ENCODE measurements at regions not wholly inside any gene's neighbourhood (a gene's known extent, or its start where the extent isn't known, plus 50 kb on each side); places are given as distances from the start of the nearest gene placed in this dataset.

- H3K27ac ChIP-seq (ENCODE audit: low read length): no peak overlapping the region
- WGBS: 74% methylated on average over 12 of the region's 12 CpGs
- intact Hi-C loops (cut with DNase I): no loop called here
- no peaks in the 10 kb centered on the region for H3K9me3 ChIP-seq (ENCODE audit: control insufficient read depth, low read length)
- no peak for DNase-seq
- H3K27me3 ChIP-seq (ENCODE audit: control insufficient read depth, insufficient read depth): no peaks in the 10 kb centered on the region
- H3K4me3 ChIP-seq (ENCODE audit: low read length): no peak overlapping the region
- no peaks in the 10 kb centered on the region for H3K4me1 ChIP-seq (ENCODE audit: control insufficient read depth, insufficient read depth, low read length)
- ATAC-seq: no peak
These were observed 73.2 kb downstream of the MTNR1A start for GRCh38 chr4:186481998-186482790.

GRCh38 chr4:186475202-186475601, 80.2 kb downstream of the MTNR1A start:
- no peaks in the 10 kb centered on the region for H3K4me1 ChIP-seq (ENCODE audit: control insufficient read depth, insufficient read depth, low read length)
- H3K27me3 ChIP-seq (ENCODE audit: control insufficient read depth, insufficient read depth): no peaks in the 10 kb centered on the region
- no peak overlapping the region for H3K4me3 ChIP-seq (ENCODE audit: low read length)
- intact Hi-C loops (cut with DNase I): no loop called here
- no peak for DNase-seq
- no peak for ATAC-seq
- WGBS: 61% methylated on average over 1 of the region's 1 CpG
- no peaks in the 10 kb centered on the region for H3K9me3 ChIP-seq (ENCODE audit: control insufficient read depth, low read length)
- H3K27ac ChIP-seq (ENCODE audit: low read length): no peak overlapping the region

DNA sequence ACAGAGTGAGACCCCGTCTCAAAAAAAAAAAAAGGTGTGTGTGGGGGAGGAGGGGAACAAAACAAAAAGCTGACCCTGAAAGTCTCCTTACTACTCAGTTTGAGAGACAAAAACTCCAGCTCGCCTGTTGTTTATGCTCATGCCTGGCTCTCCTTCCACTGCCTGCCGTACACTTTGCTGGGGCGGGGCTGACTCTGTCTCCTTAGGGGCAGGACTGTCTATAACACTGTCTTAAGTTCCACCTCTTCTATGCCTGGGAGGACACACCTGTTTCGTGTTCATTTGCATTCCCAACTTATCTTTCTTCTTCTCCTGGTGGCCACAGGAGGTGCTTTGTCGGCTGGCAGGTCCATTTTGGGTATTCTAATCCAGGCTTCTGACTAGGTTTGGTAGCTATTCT, 81.4 kb downstream of the MTNR1A start:
- Histone ChIP-seq H3K4me3 (ENCODE audit: low read length) (no peak overlapping the region), H3K27ac (ENCODE audit: low read length) (no peak overlapping the region), H3K27me3 (ENCODE audit: control insufficient read depth, insufficient read depth) (no peaks in the 10 kb centered on the region), H3K4me1 (ENCODE audit: control insufficient read depth, insufficient read depth, low read length) (no peaks in the 10 kb centered on the region), H3K9me3 (ENCODE audit: control insufficient read depth, low read length) (no peaks in the 10 kb centered on the region)
- WGBS: 46% methylated on average over 6 of the region's 6 CpGs
- DNase-seq: no peak
- no peak for ATAC-seq
- intact Hi-C loops (cut with DNase I): loop anchor here in 2 of 4 donors (5.0 kb wide), 1 partner anchor 113 kb away; no protein-coding TSS in a partner anchor

DNA sequence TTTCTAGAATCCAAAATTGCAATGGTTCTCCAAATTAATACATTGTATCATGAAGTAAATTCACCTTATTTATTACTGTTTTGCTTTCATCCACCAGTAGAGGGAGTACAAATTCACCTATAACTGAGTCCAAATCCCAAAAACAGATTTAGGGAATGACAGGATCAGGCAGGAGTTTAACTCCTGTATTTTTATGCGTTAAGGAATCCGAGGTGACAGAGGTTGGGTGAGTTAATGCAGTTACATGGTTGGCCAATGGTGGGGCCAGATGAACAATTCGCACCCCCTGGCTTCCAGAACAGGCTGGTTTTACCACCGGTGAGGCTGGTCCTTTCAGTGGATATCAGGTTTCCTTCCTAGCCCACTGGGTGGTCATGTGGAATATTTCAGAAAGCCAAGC, 82.4 kb downstream of the MTNR1A start:
- Histone ChIP-seq H3K27ac (ENCODE audit: low read length) (no peak overlapping the region), H3K4me1 (ENCODE audit: control insufficient read depth, insufficient read depth, low read length) (no peaks in the 10 kb centered on the region), H3K27me3 (ENCODE audit: control insufficient read depth, insufficient read depth) (no peaks in the 10 kb centered on the region), H3K4me3 (ENCODE audit: low read length) (no peak overlapping the region), H3K9me3 (ENCODE audit: control insufficient read depth, low read length) (no peaks in the 10 kb centered on the region)
- intact Hi-C loops (cut with DNase I): loop anchor here in 2 of 4 donors (5.0 kb wide), 1 partner anchor 114 kb away; no protein-coding TSS in a partner anchor
- ATAC-seq: no peak
- no peak for DNase-seq
- WGBS: 6% methylated on average over 4 of the region's 4 CpGs

DNA sequence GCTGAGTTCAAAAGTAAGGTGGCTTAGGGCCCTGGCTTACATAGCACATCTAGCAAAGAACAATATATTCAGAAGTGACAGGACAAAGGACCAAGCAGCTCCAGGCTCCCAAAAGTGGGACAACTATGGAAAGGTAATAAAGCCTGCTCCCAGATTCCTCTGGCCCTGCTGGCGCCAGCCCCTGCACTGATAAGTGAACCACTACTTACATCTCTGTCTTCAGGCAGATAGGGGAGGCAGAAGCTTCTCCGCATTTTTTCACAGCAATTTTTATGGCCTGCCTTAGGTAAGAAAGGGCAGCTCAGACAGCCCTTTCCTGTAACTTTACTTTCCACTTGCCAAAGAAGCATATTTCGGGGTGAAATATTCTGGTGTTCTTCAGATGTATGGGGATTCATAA, 83.9 kb downstream of the MTNR1A start:
- WGBS: 60% methylated on average over 3 of the region's 3 CpGs

GRCh38 chr4:186458050-186458449, 97.3 kb downstream of the MTNR1A start:
- ATAC-seq (no peak), DNase-seq (no peak)
- WGBS: 86% methylated on average over 5 of the region's 5 CpGs
- Histone ChIP-seq H3K4me1 (ENCODE audit: control insufficient read depth, insufficient read depth, low read length) (no peaks in the 10 kb centered on the region), H3K9me3 (ENCODE audit: control insufficient read depth, low read length) (no peaks in the 10 kb centered on the region), H3K4me3 (ENCODE audit: low read length) (no peak overlapping the region), H3K27me3 (ENCODE audit: control insufficient read depth, insufficient read depth) (no peaks in the 10 kb centered on the region), H3K27ac (ENCODE audit: low read length) (no peak overlapping the region)
- intact Hi-C loops (cut with DNase I): no loop called here

More for the DNA sequence above, 83.9 kb downstream of the MTNR1A start:
- ATAC-seq: no peak
- H3K4me1 ChIP-seq (ENCODE audit: control insufficient read depth, insufficient read depth, low read length): no peaks in the 10 kb centered on the region
- intact Hi-C loops (cut with DNase I): loop anchor here in 2 of 4 donors (5.0 kb wide), 1 partner anchor 116 kb away; no protein-coding TSS in a partner anchor
- H3K4me3 ChIP-seq (ENCODE audit: low read length): no peak overlapping the region
- H3K27me3 ChIP-seq (ENCODE audit: control insufficient read depth, insufficient read depth): no peaks in the 10 kb centered on the region
- no peak for DNase-seq
- H3K9me3 ChIP-seq (ENCODE audit: control insufficient read depth, low read length): no peaks in the 10 kb centered on the region
- H3K27ac ChIP-seq (ENCODE audit: low read length): no peak overlapping the region

DNA sequence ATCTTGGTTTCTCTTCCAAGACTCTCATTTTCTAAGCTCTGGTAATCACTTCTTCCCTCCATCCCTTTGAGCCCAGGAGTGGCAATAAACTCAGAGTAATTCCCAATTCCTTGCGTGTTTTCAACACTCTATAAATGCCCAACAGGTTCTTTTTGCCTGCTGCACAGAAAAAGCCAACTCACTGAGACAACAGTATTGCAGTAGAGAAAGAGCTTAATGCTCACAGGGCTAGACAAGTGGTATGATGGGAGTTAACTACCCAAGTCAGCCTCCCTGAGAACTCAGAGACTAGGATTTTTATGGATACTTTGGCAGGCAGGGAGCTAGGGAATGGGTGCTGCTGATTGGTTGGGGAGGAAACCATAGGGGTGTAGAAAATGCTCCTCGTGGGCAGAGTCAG, 103.4 kb downstream of the MTNR1A start:
- peaks cover 6% of the 10 kb centered on the region for H3K9me3 ChIP-seq (ENCODE audit: control insufficient read depth, low read length)
- DNase-seq (no peak), ATAC-seq (no peak)
- H3K27me3 ChIP-seq (ENCODE audit: control insufficient read depth, insufficient read depth): no peaks in the 10 kb centered on the region
- H3K4me3 ChIP-seq (ENCODE audit: low read length): no peak overlapping the region
- no peaks in the 10 kb centered on the region for H3K4me1 ChIP-seq (ENCODE audit: control insufficient read depth, insufficient read depth, low read length)
- 72% methylated on average over 2 of the region's 2 CpGs for WGBS
- H3K27ac ChIP-seq (ENCODE audit: low read length): no peak overlapping the region
- intact Hi-C loops (cut with DNase I): no loop called here

DNA sequence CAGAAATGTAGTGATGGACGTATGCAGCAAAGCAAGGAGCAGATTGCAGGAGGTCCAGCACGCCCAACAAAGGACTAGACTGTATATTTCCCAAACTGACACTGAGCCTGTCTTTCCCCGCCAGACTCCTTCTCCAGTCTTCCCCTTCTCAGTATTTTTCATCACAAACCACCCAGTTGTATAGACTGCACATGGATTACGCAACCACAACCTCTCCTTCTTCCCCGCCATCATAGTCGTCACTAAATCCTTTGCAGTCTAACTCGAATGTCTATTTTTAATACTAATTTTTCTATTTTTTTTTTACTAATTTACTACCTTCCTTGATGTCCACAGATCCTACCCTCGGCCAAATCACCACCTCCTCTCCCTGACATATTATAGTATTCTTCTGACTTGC, 105.4 kb downstream of the MTNR1A start:
- ATAC-seq: no peak
- no peaks in the 10 kb centered on the region for H3K4me1 ChIP-seq (ENCODE audit: control insufficient read depth, insufficient read depth, low read length)

GRCh38 chr4:186445040-186445439, 110.3 kb downstream of the MTNR1A start:
- Histone ChIP-seq H3K27me3 (ENCODE audit: control insufficient read depth, insufficient read depth) (no peaks in the 10 kb centered on the region), H3K9me3 (ENCODE audit: control insufficient read depth, low read length) (no peaks in the 10 kb centered on the region), H3K4me3 (ENCODE audit: low read length) (no peak overlapping the region), H3K27ac (ENCODE audit: low read length) (no peak overlapping the region), H3K4me1 (ENCODE audit: control insufficient read depth, insufficient read depth, low read length) (no peaks in the 10 kb centered on the region)
- 71% methylated on average over 5 of the region's 5 CpGs for WGBS
- ATAC-seq (no peak), DNase-seq (no peak)
- intact Hi-C loops (cut with DNase I): no loop called here

More for the DNA sequence above, 105.4 kb downstream of the MTNR1A start:
- no peak overlapping the region for H3K27ac ChIP-seq (ENCODE audit: low read length)
- no peaks in the 10 kb centered on the region for H3K27me3 ChIP-seq (ENCODE audit: control insufficient read depth, insufficient read depth)
- intact Hi-C loops (cut with DNase I): no loop called here
- 81% methylated on average over 8 of the region's 8 CpGs for WGBS
- H3K9me3 ChIP-seq (ENCODE audit: control insufficient read depth, low read length): peaks cover 6% of the 10 kb centered on the region
- no peak for DNase-seq
- no peak overlapping the region for H3K4me3 ChIP-seq (ENCODE audit: low read length)

DNA sequence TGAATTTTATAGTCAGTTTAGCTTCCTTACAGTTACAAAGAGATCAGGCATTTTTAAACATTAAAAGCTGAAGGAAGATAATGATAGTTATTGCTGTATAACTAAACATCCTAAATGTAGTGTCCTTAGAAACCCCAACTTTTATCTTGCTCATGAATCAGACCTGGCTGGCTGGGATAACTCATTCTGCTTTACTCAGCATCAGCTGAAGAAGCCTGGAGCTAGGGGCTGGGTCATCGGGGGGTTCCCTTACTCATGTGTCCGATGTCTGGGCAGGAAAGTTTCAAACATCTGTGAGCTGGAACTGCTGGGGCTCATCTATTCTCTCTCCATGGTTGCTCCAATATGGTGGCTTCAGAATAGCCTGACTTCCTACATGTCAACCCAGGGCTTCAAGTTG, 113.9 kb downstream of the MTNR1A start:
- DNase-seq (no peak), ATAC-seq (no peak)
- no peak overlapping the region for H3K27ac ChIP-seq (ENCODE audit: low read length)
- intact Hi-C loops (cut with DNase I): no loop called here
- H3K4me3 ChIP-seq (ENCODE audit: low read length): no peak overlapping the region
- 87% methylated on average over 2 of the region's 2 CpGs for WGBS
- H3K4me1 ChIP-seq (ENCODE audit: control insufficient read depth, insufficient read depth, low read length): no peaks in the 10 kb centered on the region
- H3K9me3 ChIP-seq (ENCODE audit: control insufficient read depth, low read length): no peaks in the 10 kb centered on the region
- no peaks in the 10 kb centered on the region for H3K27me3 ChIP-seq (ENCODE audit: control insufficient read depth, insufficient read depth)

- no peak overlapping the region for H3K27ac ChIP-seq (ENCODE audit: low read length)
- 88% methylated on average over 13 of the region's 13 CpGs for WGBS
- DNase-seq (no peak), ATAC-seq (no peak)
- no peaks in the 10 kb centered on the region for H3K9me3 ChIP-seq (ENCODE audit: control insufficient read depth, low read length)
- intact Hi-C loops (cut with DNase I): no loop called here
- no peaks in the 10 kb centered on the region for H3K4me1 ChIP-seq (ENCODE audit: control insufficient read depth, insufficient read depth, low read length)
- no peak overlapping the region for H3K4me3 ChIP-seq (ENCODE audit: low read length)
- H3K27me3 ChIP-seq (ENCODE audit: control insufficient read depth, insufficient read depth): no peaks in the 10 kb centered on the region
These were observed 126.9 kb downstream of the MTNR1A start for GRCh38 chr4:186428481-186428880.

Measured in right cardiac atrium (tissue), 5 donors.